ENCODE measurements at regions not wholly inside any gene's neighbourhood (a gene's known extent, or its start where the extent isn't known, plus 50 kb on each side); places are given as distances from the start of the nearest gene placed in this dataset.
A peak's percentile ranks its signal among the peaks of the same experiment; 100 is the strongest.

- TF ChIP-seq, protein P1, sequence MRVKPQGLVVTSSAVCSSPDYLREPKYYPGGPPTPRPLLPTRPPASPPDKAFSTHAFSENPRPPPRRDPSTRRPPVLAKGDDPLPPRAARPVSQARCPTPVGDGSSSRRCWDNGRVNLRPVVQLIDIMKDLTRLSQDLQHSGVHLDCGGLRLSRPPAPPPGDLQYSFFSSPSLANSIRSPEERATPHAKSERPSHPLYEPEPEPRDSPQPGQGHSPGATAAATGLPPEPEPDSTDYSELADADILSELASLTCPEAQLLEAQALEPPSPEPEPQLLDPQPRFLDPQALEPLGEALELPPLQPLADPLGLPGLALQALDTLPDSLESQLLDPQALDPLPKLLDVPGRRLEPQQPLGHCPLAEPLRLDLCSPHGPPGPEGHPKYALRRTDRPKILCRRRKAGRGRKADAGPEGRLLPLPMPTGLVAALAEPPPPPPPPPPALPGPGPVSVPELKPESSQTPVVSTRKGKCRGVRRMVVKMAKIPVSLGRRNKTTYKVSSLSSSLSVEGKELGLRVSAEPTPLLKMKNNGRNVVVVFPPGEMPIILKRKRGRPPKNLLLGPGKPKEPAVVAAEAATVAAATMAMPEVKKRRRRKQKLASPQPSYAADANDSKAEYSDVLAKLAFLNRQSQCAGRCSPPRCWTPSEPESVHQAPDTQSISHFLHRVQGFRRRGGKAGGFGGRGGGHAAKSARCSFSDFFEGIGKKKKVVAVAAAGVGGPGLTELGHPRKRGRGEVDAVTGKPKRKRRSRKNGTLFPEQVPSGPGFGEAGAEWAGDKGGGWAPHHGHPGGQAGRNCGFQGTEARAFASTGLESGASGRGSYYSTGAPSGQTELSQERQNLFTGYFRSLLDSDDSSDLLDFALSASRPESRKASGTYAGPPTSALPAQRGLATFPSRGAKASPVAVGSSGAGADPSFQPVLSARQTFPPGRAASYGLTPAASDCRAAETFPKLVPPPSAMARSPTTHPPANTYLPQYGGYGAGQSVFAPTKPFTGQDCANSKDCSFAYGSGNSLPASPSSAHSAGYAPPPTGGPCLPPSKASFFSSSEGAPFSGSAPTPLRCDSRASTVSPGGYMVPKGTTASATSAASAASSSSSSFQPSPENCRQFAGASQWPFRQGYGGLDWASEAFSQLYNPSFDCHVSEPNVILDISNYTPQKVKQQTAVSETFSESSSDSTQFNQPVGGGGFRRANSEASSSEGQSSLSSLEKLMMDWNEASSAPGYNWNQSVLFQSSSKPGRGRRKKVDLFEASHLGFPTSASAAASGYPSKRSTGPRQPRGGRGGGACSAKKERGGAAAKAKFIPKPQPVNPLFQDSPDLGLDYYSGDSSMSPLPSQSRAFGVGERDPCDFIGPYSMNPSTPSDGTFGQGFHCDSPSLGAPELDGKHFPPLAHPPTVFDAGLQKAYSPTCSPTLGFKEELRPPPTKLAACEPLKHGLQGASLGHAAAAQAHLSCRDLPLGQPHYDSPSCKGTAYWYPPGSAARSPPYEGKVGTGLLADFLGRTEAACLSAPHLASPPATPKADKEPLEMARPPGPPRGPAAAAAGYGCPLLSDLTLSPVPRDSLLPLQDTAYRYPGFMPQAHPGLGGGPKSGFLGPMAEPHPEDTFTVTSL (CRISPR knock-in tag; IDR thresholded peaks at IDR 0.05; ENCODE audit: borderline replicate concordance), result no peak
- TF ChIP-seq DMAP1 (CRISPR knock-in tag; IDR thresholded peaks at IDR 0.05), result no peak
- peak; percentile 81 for TF ChIP-seq STAG1 (CRISPR knock-in tag; IDR thresholded peaks at IDR 0.05)
- TF ChIP-seq SMC3 (IDR thresholded peaks at IDR 0.05; ENCODE audit: low read length), result peak; percentile 72
- no peak for TF ChIP-seq FOXA1 (IDR thresholded peaks at IDR 0.05)
- TF ChIP-seq FOXA1 (CRISPR knock-in tag; IDR thresholded peaks at IDR 0.05), result 0 out of 2 replicates have a peak, but pooled peaks have one; percentile 9
- TF ChIP-seq GFI1 (CRISPR knock-in tag; IDR thresholded peaks at IDR 0.05; ENCODE audit: borderline replicate concordance), result no peak
- no peak for TF ChIP-seq ZNF761 (CRISPR knock-in tag; conservative IDR thresholded peaks at IDR 0.05)
- TF ChIP-seq CHCHD3 (CRISPR knock-in tag; IDR thresholded peaks at IDR 0.05), result no peak
- TF ChIP-seq POLR2AphosphoS5 (IDR thresholded peaks at IDR 0.05; ENCODE audit: low read depth, low read length), result no peak
- TF ChIP-seq ZNF770 (CRISPR knock-in tag; IDR thresholded peaks at IDR 0.05), result no peak
- TF ChIP-seq ZNF430 (CRISPR knock-in tag; IDR thresholded peaks at IDR 0.05), result no peak
- TF ChIP-seq JARID2 (CRISPR knock-in tag; IDR thresholded peaks at IDR 0.05; ENCODE audit: insufficient replicate concordance), result no peak
- no peak for TF ChIP-seq ZNF30 (CRISPR knock-in tag; IDR thresholded peaks at IDR 0.05)
- no peak for TF ChIP-seq ZSCAN21 (CRISPR knock-in tag; IDR thresholded peaks at IDR 0.05; ENCODE audit: borderline replicate concordance)
- TF ChIP-seq PPARG (CRISPR knock-in tag; conservative IDR thresholded peaks at IDR 0.05), result 0 out of 2 replicates have a peak, but pooled peaks have one; percentile 39
- no peak for TF ChIP-seq RNF2 (conservative IDR thresholded peaks at IDR 0.05; ENCODE audit: low read depth)
- peak; percentile 53; the same call in 1 of the 2 replicates for TF ChIP-seq RAD21 (CRISPR knock-in tag; IDR thresholded peaks at IDR 0.05)
- TF ChIP-seq ZFYVE20 (CRISPR knock-in tag; IDR thresholded peaks at IDR 0.05; ENCODE audit: borderline replicate concordance, low read depth), result no peak
- TF ChIP-seq GATAD2A (CRISPR knock-in tag; IDR thresholded peaks at IDR 0.05), result no peak
- no peak for TF ChIP-seq HNRNPUL1 (IDR thresholded peaks at IDR 0.05; ENCODE audit: low read depth, low read length)
- TF ChIP-seq ZNF264 (CRISPR knock-in tag; IDR thresholded peaks at IDR 0.05), result no peak
- no peak for TF ChIP-seq POGZ (CRISPR knock-in tag; IDR thresholded peaks at IDR 0.05)
These were observed 55.3 kb upstream of the IL17B start (continued) for GRCh38 chr5:149434162-149435014.
